ENCODE measurements at regions not wholly inside any gene's neighbourhood (a gene's known extent, or its start where the extent isn't known, plus 50 kb on each side); places are given as distances from the start of the nearest gene placed in this dataset.

- no peak for TF ChIP-seq CTCF (IDR thresholded peaks at IDR 0.05; ENCODE audit: low read length)
- no peak for TF ChIP-seq EZH2 (IDR thresholded peaks at IDR 0.05; ENCODE audit: borderline replicate concordance, low read length)
Measured at GRCh38 chr9:105054491-105054890, 126.5 kb upstream of the ABCA1 start.
